ENCODE measurements at regions not wholly inside any gene's neighbourhood (a gene's known extent, or its start where the extent isn't known, plus 50 kb on each side); places are given as distances from the start of the nearest gene placed in this dataset.

DNA sequence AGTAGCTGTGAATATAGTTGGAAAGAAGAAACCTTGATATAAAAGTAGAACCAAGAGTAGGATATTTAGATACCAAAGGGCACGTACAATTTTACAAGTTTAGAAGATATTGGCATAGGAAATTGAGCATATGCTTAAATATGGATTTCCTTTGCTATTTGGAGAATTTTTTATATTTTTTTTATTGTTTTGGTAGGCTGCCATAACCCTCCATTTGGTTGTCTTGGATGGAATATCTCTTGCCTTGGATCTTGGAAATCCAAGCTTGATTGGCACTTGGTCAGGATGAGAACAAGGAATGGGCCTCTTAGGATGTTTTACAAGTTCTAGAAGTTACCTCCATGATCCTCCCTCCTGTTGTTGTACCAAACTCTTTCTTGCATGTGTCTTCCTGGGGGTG is 297.1 kb downstream of the PRL start:
- ChIA-PET CTCF (interaction anchor here (1.3 to 2.0 kb wide), 3 partner anchors 13 to 48 kb away, joined by 3 to 5 read pairs (median 4); no protein-coding TSS in a partner anchor), POLR2A (no interaction called here)
- TF ChIP-seq, protein P1, sequence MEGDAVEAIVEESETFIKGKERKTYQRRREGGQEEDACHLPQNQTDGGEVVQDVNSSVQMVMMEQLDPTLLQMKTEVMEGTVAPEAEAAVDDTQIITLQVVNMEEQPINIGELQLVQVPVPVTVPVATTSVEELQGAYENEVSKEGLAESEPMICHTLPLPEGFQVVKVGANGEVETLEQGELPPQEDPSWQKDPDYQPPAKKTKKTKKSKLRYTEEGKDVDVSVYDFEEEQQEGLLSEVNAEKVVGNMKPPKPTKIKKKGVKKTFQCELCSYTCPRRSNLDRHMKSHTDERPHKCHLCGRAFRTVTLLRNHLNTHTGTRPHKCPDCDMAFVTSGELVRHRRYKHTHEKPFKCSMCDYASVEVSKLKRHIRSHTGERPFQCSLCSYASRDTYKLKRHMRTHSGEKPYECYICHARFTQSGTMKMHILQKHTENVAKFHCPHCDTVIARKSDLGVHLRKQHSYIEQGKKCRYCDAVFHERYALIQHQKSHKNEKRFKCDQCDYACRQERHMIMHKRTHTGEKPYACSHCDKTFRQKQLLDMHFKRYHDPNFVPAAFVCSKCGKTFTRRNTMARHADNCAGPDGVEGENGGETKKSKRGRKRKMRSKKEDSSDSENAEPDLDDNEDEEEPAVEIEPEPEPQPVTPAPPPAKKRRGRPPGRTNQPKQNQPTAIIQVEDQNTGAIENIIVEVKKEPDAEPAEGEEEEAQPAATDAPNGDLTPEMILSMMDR (IDR thresholded peaks at IDR 0.05; ENCODE audit: control extremely low read depth, extremely low read depth, low read depth, missing control alignments): no peak
- no peak for DNase-seq (ENCODE audit: extremely low spot score)

DNA sequence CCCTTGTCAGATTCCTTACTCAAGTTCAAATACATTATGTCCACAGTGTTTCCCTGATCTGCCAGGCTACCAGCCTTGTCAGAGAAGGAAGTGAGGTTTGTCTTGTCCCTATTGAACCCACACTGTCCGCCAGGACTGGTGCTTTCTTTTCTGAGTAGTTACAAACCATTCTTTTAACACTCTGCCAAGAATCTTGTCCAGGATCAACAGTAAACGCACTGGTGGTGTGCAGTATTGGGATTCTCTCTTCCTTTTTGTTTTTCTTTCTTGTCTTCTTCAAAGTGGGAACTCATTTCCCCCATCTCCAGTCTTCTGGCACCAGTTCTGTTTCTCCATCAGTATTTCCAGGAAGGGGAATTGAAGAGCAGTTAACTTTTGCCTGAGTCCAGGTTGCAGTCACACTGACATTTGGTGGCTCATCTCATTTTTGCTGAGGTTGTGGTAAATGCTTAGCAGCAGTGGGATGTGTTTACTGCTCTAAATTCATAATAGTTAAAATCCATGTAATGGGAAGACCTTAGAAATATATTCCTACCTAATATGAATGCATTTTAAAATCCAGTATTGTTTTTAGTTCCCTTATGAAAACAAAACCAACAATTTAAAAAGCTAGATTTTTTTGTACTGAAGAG is 295.3 kb downstream of the PRL start:
- no peak for DNase-seq (ENCODE audit: extremely low spot score)
- TF ChIP-seq, protein P1 (IDR thresholded peaks at IDR 0.05; ENCODE audit: control extremely low read depth, extremely low read depth, low read depth, missing control alignments): no peak
- ChIA-PET CTCF (interaction anchor here (1.1 to 2.5 kb wide), 2 partner anchors 17 to 41 kb away, joined by 3 to 6 read pairs; no protein-coding TSS in a partner anchor), POLR2A (no interaction called here)

GRCh38 chr6:22003287-22003686 is 293.5 kb downstream of the PRL start:
- TF ChIP-seq, protein P1 (IDR thresholded peaks at IDR 0.05; ENCODE audit: control extremely low read depth, extremely low read depth, low read depth, missing control alignments): no peak
- CTCF ChIA-PET: interaction anchor here (1.5 to 2.5 kb wide), 3 partner anchors 9 to 15 kb away, joined by 4 to 6 read pairs (median 4); no protein-coding TSS in a partner anchor
- DNase-seq (ENCODE audit: extremely low spot score): no peak
- POLR2A ChIA-PET: no interaction called here

DNA sequence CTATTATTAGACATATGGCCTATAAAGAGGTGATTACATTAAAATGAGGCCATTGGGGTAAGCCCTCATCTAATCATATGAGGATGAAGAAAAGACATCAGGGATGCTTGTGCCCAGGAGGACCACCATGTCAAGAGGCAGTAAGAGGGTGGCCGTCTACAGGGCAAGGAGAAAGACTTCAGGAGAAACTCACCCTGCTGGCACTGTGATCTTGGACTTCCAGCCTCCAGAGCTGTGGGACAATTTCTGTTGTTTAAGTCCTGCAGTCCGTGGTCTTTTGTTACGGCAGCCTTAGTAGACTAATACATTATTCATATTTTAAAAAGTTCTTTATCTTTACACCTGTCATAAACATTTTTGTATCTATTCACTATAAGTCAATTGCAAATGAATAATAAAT is 290.0 kb downstream of the PRL start:
- TF ChIP-seq, protein P1 (IDR thresholded peaks at IDR 0.05; ENCODE audit: control extremely low read depth, extremely low read depth, low read depth, missing control alignments): no peak
- no peak for DNase-seq (ENCODE audit: extremely low spot score)

DNA sequence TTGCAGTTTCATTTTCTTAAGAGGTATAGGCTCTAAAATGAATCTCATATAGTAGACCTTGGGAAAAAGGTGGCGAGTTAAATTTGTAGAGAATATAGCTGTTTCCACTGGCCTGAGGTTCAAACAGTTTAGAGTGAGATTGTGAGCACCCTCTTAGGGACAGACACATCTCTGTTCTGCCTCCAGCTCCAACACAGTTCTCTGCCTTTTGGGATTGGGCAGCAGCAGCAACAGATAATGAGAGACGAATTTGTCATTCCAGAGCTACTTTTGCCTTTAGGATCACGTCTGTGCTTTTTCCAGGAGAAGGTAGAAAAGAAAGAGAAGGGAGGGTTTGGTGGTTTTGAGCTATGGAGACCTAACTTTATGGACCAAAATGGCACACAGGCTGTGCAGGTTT is 289.4 kb downstream of the PRL start:
- CTCF ChIA-PET: interaction anchor here (0.9 to 1.5 kb wide), 3 partner anchors 10 to 57 kb away, joined by 3 to 5 read pairs (median 5); no protein-coding TSS in a partner anchor

More for the DNA sequence above, 290.0 kb downstream of the PRL start:
- ChIA-PET POLR2A (no interaction called here), CTCF (interaction anchor here (1.2 to 1.5 kb wide), 2 partner anchors 11 kb away, joined by 5 read pairs; no protein-coding TSS in a partner anchor)

DNA sequence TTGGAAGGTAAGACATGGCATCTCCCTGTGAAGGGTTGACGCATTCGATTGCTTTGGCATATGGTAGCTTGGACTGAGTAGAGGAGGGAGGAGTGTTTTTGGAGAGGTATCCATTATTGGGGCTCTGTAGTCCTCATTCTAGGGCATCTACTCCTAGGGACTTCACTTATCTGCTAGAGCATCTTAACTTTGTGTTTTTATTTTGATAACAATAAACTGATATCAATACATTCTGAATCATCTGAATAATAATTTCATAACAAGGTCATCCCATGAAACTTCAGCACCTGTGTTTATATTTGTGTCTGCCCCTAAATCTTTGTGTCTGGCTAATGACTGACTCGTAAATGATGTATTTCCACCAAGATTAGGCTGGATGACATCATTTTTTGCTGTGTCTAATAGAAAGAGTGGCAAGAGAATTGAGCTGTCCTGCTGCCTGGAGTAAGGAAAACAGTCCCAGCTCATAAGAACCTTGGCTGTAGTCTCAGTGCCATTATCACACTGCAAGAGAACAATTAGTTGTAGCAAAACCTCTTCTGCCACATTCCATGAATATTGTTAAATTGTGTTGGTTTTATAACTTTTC is 288.5 kb downstream of the PRL start:
- TF ChIP-seq, protein P1 (IDR thresholded peaks at IDR 0.05; ENCODE audit: control extremely low read depth, extremely low read depth, low read depth, missing control alignments): no peak
- ChIA-PET POLR2A (no interaction called here), CTCF (interaction anchor here (0.8 to 2.1 kb wide), 3 partner anchors 9 to 40 kb away, joined by 3 to 6 read pairs (median 5); no protein-coding TSS in a partner anchor)
- no peak for DNase-seq (ENCODE audit: extremely low spot score)

More for the DNA sequence above, 289.4 kb downstream of the PRL start:
- POLR2A ChIA-PET: no interaction called here
- TF ChIP-seq, protein P1 (IDR thresholded peaks at IDR 0.05; ENCODE audit: control extremely low read depth, extremely low read depth, low read depth, missing control alignments): no peak
- DNase-seq (ENCODE audit: extremely low spot score): no peak
